ENCODE measurements at regions not wholly inside any gene's neighbourhood (a gene's known extent, or its start where the extent isn't known, plus 50 kb on each side); places are given as distances from the start of the nearest gene placed in this dataset.
"Not testable (repeated sequence)": the region's sequence is repeated elsewhere in the genome, so short reads cannot be mapped to it uniquely, and the experiment has no call there.

DNA sequence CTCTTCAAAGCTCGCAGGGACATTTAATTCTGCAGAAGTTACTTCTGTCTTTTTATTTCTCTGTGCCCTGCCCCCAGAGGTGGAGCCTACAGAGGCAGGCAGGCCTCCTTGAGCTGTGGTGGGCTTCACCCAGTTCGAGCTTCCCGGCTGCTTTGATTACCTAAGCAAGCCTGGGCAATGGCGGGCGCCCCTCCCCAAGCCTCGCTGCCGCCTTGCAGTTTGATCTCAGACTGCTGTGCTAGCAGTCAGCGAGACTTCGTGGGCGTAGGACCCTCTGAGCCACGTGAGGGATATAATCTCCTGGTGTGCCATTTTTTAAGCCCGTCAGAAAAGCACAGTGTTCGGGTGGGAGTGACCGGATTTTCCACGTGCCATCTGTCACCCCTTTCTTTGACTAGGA is 1322.9 kb upstream of the ACO1 start:
- not testable (repeated sequence) for DNase-seq (ENCODE audit: low read depth)

DNA sequence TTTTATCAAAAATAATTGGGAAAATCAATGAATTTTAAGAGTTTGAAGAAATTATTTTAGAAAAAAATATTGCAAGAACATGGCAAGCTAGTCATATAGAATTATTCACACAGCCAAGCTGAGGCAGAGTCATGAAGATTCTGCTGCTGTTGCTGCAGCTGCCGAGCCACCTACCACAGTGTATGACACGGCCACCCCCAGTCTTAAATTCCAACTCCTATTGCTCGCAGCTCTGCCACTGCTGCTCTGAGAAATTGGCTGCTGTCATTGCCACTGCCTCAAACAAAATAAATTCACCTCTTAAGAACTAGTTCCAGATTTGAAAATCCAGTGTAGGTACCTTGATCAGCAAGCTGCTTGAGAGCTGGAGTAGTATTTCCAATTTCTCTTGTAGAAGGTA is 1318.8 kb upstream of the ACO1 start:
- no peak for DNase-seq (ENCODE audit: low read depth)

DNA sequence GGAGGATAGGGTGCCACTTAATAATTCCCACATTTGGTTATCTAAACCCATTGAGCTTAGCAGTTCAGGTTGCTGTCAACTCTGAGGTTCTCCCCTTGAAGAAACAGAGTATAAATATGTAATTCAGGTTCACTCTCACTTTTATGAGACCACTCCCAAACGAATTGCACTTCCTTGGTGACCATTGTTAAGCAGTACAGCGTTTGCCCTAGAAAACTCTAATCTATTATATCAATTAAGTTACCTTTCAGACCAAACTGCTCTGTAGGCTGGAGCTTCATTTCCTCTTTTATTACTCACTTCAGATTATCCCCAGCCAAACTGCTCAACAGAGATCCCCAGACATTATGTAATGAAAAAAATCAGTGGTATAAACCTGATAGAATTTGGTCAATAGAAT is 1317.0 kb upstream of the ACO1 start:
- no peak for DNase-seq (ENCODE audit: low read depth)

DNA sequence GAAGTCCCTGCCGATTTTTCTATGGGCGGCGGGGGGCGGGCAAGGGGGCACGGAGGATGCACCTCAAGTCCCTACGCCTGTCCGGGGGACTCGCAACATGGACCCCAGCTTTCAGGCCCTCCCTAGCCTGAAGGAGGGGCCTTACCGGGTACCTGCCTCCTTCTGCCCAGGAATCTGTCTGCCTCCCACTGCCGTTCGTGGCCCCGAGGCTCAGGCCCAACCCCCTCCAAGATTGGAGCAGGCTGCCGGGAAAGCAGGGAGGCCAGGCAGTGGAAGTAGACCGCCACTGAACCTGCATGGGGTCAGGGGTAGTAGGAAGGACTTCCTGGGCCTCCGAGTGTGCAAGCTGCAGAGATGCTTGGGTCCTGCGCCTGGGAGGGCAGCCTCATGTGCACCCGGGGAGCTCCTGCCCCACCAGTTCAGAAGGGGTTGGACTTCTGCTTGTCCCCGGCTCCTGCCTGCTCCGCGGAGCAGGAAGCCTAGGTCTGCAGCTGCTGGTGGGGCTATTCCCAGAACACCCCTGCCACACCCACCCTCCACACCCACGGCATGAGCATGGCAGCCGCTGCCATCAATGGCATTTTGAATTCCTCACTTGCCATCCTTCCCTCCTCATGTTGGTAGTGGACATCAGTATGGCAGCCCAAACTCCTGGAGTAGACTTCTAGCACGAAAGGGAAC is 1312.7 kb upstream of the ACO1 start:
- no peak for DNase-seq (ENCODE audit: low read depth)

- DNase-seq (ENCODE audit: low read depth) = no peak
Measured at GRCh38 chr9:31078175-31078574, 1306.3 kb upstream of the ACO1 start.

- no peak for DNase-seq (ENCODE audit: low read depth)
Measured at GRCh38 chr9:31084350-31084749, 1300.1 kb upstream of the ACO1 start.

DNA sequence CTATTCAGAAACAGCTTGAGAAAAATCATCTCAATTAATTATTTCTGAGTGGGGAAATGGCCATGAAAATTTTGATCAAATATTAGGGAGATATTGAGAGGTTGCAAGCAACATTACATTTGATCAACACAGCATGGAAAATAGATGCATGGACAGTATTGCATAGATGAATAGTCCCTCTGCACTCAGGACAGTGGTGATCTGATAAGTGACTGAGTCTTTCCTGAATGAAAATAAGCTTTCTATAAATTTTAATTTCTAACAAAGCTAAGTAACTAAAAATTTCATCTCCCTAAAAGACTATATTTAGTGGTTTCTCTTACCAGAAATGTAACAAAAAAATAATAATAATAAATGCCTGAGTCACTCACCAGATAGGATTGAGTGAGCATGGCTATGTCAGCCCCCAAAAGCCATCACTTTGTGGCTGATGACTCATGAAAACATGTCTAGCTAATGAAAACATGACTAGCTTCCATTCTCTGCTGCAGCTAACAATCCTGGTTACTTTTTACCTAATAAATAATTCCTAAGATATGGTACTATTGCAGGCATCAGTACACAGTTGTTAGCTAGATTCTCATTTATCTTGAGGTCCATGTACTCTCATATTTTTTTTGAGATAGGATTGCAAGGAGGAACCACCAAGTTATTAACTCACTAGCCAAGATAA is 1294.8 kb upstream of the ACO1 start:
- DNase-seq (ENCODE audit: low read depth) = peak; percentile 59

DNA sequence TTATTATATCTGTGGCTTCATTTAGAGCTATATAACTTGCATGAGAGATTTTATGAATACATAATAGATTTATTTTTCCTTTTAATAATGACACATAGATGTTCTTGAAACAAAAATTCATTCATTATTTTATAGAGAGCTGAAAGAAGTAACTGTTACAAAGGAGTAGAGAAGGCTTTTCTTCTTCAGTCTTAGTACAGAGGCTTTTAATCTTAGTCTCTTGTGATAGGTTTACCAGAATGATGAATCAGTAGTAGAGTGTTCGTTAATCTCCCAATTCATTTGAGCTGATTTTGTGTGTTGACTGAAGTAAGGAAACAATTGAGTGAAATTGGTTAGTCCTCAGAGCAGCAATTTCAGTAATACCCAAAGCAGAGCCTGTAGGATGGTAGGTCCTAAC is 1284.1 kb upstream of the ACO1 start:
- no peak for DNase-seq (ENCODE audit: low read depth)

GRCh38 chr9:31103836-31104235 is 1280.6 kb upstream of the ACO1 start:
- peak; percentile 3 for DNase-seq (ENCODE audit: low read depth)

DNA sequence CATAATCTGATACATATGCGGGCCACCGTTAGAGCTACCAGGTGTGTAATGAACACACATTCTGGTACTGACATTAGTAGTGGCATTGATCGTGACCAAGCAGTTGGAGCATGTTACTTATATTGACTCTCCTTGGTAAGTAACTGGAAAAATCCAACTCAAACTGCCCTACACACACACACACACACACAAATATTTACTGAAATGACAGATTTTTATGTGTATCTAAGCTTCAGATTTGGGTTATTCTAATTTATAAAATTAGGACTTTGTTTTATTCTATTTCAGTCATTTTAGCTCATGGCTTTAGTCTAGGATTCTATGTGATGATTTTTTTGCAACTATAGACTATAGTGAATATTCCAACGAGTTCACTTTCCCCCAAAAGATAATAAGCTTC is 1280.2 kb upstream of the ACO1 start:
- DNase-seq (ENCODE audit: low read depth) = no peak

GRCh38 chr9:31112491-31112890 is 1272.0 kb upstream of the ACO1 start:
- no peak for DNase-seq (ENCODE audit: low read depth)

DNA sequence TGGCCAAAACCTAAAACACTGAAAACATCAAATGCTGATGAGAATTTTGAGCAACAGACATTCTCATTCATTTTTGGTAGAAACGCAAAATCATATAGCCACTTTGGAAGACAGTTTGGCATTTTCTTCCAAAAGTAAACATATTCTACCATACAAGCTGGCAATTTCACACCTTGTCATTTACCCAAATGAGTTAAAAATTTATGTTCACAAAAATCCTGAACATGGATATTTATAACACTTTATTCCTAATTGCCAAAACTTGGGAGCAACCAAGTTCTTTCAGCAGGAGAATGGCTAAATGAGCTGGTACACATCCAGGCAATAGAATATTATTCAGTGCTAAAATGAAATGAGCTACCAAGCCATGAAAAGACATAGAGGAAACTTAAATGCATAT is 1270.1 kb upstream of the ACO1 start:
- no peak for DNase-seq (ENCODE audit: low read depth)

GRCh38 chr9:31119890-31120454 is 1264.5 kb upstream of the ACO1 start:
- peak; percentile 31 for DNase-seq (ENCODE audit: low read depth)

- DNase-seq (ENCODE audit: low read depth) = no peak
Measured at GRCh38 chr9:31124389-31124788, 1260.1 kb upstream of the ACO1 start.

DNA sequence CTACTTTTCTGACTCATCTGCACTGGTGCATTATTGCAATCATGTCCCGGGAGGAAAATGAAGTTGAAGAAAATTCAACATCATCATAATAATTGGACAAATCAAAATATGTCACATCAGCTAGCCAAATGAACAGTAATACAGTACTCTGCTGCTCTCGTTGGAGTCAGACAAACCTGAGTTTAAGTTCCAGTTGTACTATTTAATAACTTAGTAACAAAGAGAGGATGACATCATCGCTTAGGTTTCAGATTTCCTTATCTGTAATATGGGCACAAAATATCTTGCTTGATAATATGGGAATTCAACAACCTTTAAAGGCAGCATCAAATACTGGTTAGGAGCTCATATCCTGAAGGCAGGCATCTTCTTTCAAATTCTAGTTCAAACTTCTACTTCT is 1248.9 kb upstream of the ACO1 start:
- DNase-seq (ENCODE audit: low read depth) = no peak

DNA sequence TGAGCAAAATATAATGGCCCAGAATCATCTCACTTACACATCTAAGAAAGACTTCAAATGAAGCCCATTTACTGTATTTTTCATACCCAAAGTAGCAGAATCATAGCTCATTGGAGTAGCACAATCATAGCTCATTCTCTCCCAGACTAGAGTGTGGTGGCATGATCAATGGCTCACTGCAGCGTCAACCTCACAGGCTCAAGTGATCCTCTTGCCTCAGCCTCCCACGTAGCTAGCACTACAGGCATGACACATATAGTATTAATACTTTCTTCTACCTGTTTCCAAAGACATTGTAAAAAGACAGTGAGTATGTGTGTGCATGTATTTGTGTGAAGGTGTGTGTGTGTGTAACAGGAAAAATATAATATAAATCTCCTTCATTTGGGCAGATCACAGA is 1247.9 kb upstream of the ACO1 start:
- DNase-seq (ENCODE audit: low read depth) = no peak

DNA sequence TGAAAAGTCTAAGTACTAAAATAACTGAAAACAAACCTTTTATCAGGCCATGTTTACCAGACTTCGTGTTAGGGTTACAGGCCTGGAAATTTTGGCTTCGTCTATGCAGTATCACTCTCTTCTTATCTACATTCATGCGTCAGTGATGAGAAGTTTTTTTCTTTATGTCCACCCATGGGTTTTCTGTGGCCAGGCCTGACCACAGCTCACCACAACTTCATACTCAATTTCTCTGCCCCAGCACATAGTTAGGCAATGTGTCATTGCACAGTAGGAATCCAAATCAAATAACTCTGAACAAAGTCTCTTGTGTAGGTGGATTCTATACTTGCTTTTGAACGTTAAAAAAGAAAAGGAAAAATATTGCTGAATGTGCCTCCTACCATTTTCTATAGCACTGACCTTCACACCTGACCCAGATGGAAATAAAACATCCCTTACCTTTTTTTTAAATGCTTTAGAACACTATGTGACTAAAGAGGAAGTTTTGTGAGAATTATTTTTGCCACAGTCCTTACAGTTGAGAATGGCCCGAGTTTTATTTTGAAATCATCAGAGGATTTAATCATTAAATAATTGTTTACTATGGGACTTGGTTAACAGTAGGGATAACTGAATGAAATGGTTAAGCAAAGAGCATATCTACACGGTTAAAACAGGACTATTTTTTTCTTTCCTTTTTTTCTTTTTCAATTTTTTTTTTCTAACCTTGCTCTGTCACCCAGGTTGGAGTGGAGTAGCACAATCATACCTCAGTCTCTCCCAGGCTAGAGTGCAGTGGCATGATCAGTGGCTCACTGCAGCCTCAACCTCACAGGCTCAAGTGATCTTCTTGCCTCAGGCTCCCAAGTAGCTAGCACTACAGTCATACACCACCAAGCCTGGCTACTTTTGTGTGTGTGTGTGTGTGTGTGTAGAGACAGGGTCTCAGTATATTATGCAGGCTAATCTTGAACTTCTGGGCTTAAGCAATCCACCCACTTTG is 1247.0 kb upstream of the ACO1 start:
- peak; percentile 93 for DNase-seq (ENCODE audit: low read depth)

GRCh38 chr9:31140316-31140715 is 1244.1 kb upstream of the ACO1 start:
- DNase-seq (ENCODE audit: low read depth) = peak; percentile 47

DNA sequence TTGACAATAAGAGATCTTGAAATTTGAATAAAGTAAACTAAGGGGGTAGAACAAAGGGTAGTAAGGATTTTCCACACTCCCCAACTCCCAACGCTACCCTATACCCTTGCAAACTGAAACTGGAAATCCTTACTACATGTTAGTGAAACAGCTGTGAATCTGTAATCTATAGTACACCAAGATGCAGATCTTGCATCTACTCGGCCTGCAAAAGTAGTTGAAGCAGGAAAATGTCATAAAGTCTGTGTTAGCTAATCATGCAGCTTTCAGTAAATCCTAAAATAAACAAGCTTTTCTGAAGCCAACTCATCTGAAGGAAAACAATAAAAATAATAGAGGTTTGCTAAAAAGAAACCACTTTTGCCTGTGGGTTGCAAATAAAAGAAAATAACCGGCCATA is 1242.0 kb upstream of the ACO1 start:
- DNase-seq (ENCODE audit: low read depth) = peak; percentile 5

GRCh38 chr9:31144614-31145013 is 1239.8 kb upstream of the ACO1 start:
- DNase-seq (ENCODE audit: low read depth) = no peak

GRCh38 chr9:31146485-31147166 is 1237.8 kb upstream of the ACO1 start:
- DNase-seq (ENCODE audit: low read depth) = no peak
